ENCODE measurements at regions not wholly inside any gene's neighbourhood (a gene's known extent, or its start where the extent isn't known, plus 50 kb on each side); places are given as distances from the start of the nearest gene placed in this dataset.

DNA sequence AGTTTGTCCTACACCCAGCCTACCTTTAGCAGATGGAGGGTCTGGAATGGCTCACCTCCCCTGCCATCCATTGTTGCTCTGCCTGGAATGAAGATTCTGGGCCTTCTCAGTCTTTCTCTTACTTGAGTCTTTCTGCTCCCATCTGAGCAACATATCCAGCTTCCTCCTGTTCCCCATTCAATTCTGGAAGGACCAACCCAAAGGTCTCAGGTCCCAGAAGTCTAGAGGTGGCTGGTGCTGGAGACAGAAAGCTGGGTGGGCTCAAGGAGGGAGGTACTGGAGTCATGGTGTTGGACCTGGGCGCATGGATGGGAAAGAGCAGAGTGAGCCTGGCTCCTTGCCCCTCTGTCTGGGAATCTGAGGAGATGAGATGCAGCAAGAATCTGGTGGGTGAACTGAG is 93.5 kb upstream of the SIX3 start:
- 100% methylated on average over 1 of the region's 1 CpG for WGBS (ENCODE audit: insufficient coverage)
- intact Hi-C loops (cut with micrococcal nuclease): no loop called here
- H3K4me3 Mint-ChIP-seq: no peak overlapping the region
- H3K27ac ChIP-seq (ENCODE audit: low read length in 2 of 2): no peak overlapping the region
- no peaks in the 10 kb centered on the region for H3K9me3 Mint-ChIP-seq (ENCODE audit: insufficient read depth)
- peaks cover 43% of the 10 kb centered on the region for H3K27me3 Mint-ChIP-seq
- no peaks in the 10 kb centered on the region for H4K20me1 ChIP-seq (ENCODE audit: control insufficient read depth, insufficient read depth, low read length, poor library complexity, severe bottlenecking)
- POLR2A ChIA-PET: no interaction called here
- no peak overlapping the region for H3K9ac ChIP-seq (ENCODE audit: low read length)
- H3K9me3 ChIP-seq (ENCODE audit: control extremely low read depth in 1 of 3, control insufficient read depth in 2 of 3, insufficient read depth in 1 of 3, low read length in 2 of 3): no peaks in the 10 kb centered on the region
- no peaks in the 10 kb centered on the region for H3K36me3 ChIP-seq (replicated peaks in 1 of 2; ENCODE audit: control extremely low read depth in 1 of 2, control insufficient read depth in 1 of 2, extremely low read depth in 1 of 2, insufficient read depth in 2 of 2, low read length in 1 of 2)
- H3K4me2 ChIP-seq (replicated peaks; ENCODE audit: low read depth, low read length, poor library complexity, severe bottlenecking): no peak overlapping the region
- H3K27me3 ChIP-seq (replicated peaks in 1 of 4; ENCODE audit: control extremely low read depth in 1 of 4, control insufficient read depth in 3 of 4, insufficient read depth in 4 of 4, low read length in 3 of 4): peaks cover 0 to 9% (median 0%) of the 10 kb centered on the region in 4 experiments
- H3K79me2 ChIP-seq (ENCODE audit: control insufficient read depth, insufficient read depth, low read length): no peaks in the 10 kb centered on the region
- H3K4me3 ChIP-seq (ENCODE audit: control extremely low read depth in 1 of 5, extremely low read depth in 1 of 5, insufficient read depth in 1 of 5, low read depth in 2 of 5, low read length in 4 of 5): no peak overlapping the region
- no peaks in the 10 kb centered on the region for H3K4me1 Mint-ChIP-seq
- no peak overlapping the region for H3K27ac Mint-ChIP-seq
- TF ChIP-seq EZH2 (IDR thresholded peaks at IDR 0.05; ENCODE audit: borderline replicate concordance, insufficient read depth, low read depth, low read length, poor library complexity, severe bottlenecking): no peak
- TF ChIP-seq, protein P1, sequence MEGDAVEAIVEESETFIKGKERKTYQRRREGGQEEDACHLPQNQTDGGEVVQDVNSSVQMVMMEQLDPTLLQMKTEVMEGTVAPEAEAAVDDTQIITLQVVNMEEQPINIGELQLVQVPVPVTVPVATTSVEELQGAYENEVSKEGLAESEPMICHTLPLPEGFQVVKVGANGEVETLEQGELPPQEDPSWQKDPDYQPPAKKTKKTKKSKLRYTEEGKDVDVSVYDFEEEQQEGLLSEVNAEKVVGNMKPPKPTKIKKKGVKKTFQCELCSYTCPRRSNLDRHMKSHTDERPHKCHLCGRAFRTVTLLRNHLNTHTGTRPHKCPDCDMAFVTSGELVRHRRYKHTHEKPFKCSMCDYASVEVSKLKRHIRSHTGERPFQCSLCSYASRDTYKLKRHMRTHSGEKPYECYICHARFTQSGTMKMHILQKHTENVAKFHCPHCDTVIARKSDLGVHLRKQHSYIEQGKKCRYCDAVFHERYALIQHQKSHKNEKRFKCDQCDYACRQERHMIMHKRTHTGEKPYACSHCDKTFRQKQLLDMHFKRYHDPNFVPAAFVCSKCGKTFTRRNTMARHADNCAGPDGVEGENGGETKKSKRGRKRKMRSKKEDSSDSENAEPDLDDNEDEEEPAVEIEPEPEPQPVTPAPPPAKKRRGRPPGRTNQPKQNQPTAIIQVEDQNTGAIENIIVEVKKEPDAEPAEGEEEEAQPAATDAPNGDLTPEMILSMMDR (IDR thresholded peaks at IDR 0.05): no peak
- no peak for ATAC-seq (ENCODE audit: low read depth)
- no peak for DNase-seq
- CTCF ChIA-PET: no interaction called here
- H3K4me1 ChIP-seq (ENCODE audit: control insufficient read depth in 2 of 2, insufficient read depth in 2 of 2, low read length in 2 of 2): no peaks in the 10 kb centered on the region
- no peak overlapping the region for H2AFZ ChIP-seq (ENCODE audit: insufficient read depth, low read depth, low read length, poor library complexity, severe bottlenecking)

DNA sequence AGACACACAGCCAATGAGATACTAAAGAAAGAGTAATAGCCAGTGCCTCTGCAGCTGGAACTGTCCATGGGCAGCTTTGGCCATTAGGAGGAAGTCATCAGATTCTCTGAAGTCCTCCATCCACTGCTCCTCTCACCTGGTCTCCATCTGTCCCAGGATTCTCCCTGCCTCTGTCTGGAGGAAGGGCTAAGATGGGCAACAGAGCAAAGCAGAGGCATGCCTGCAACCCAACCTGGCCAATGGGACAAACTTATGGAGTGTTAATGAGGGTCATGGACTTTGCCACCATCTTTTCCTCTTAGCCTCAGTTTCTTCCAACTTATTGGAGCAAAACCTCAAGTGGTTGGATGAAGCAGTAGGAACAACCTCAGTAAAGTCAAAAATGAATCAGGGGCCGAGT is 91.5 kb upstream of the SIX3 start:
- ATAC-seq (ENCODE audit: low read depth) (no peak), DNase-seq (no peak)
- no CpG with 5 or more reads among the region's 1 CpG for WGBS (ENCODE audit: insufficient coverage)
- H3K27ac Mint-ChIP-seq: no peak overlapping the region
- H3K9ac ChIP-seq (ENCODE audit: low read length): no peak overlapping the region
- no peak overlapping the region for H3K4me3 ChIP-seq (ENCODE audit: control extremely low read depth in 1 of 5, extremely low read depth in 1 of 5, insufficient read depth in 1 of 5, low read depth in 2 of 5, low read length in 4 of 5)
- ChIA-PET CTCF (no interaction called here), POLR2A (no interaction called here)
- no peak overlapping the region for H3K27ac ChIP-seq (ENCODE audit: low read length in 2 of 2)
- H3K4me3 Mint-ChIP-seq: no peak overlapping the region
- intact Hi-C loops (cut with micrococcal nuclease): no loop called here
- H3K27me3 ChIP-seq (replicated peaks in 1 of 4; ENCODE audit: control extremely low read depth in 1 of 4, control insufficient read depth in 3 of 4, insufficient read depth in 4 of 4, low read length in 3 of 4): peaks cover 0 to 9% (median 0%) of the 10 kb centered on the region in 4 experiments
- peaks cover 38% of the 10 kb centered on the region for H3K27me3 Mint-ChIP-seq
- TF ChIP-seq, protein P1 (IDR thresholded peaks at IDR 0.05): no peak
- TF ChIP-seq EZH2 (IDR thresholded peaks at IDR 0.05; ENCODE audit: borderline replicate concordance, insufficient read depth, low read depth, low read length, poor library complexity, severe bottlenecking): no peak
- no peaks in the 10 kb centered on the region for H3K9me3 Mint-ChIP-seq (ENCODE audit: insufficient read depth)
- no peaks in the 10 kb centered on the region for H4K20me1 ChIP-seq (ENCODE audit: control insufficient read depth, insufficient read depth, low read length, poor library complexity, severe bottlenecking)
- H2AFZ ChIP-seq (ENCODE audit: insufficient read depth, low read depth, low read length, poor library complexity, severe bottlenecking): no peak overlapping the region
- H3K9me3 ChIP-seq (ENCODE audit: control extremely low read depth in 1 of 3, control insufficient read depth in 2 of 3, insufficient read depth in 1 of 3, low read length in 2 of 3): no peaks in the 10 kb centered on the region
- H3K4me2 ChIP-seq (replicated peaks; ENCODE audit: low read depth, low read length, poor library complexity, severe bottlenecking): no peak overlapping the region
- no peaks in the 10 kb centered on the region for H3K4me1 Mint-ChIP-seq
- no peaks in the 10 kb centered on the region for H3K4me1 ChIP-seq (ENCODE audit: control insufficient read depth in 2 of 2, insufficient read depth in 2 of 2, low read length in 2 of 2)
- no peaks in the 10 kb centered on the region for H3K36me3 ChIP-seq (replicated peaks in 1 of 2; ENCODE audit: control extremely low read depth in 1 of 2, control insufficient read depth in 1 of 2, extremely low read depth in 1 of 2, insufficient read depth in 2 of 2, low read length in 1 of 2)
- no peaks in the 10 kb centered on the region for H3K79me2 ChIP-seq (ENCODE audit: control insufficient read depth, insufficient read depth, low read length)

Measured in B cell (primary cell).